Smooth muscle cell (in vitro differentiated cells): ENCODE measurements at regions not wholly inside any gene's neighbourhood (a gene's known extent, or its start where the extent isn't known, plus 50 kb on each side); places are given as distances from the start of the nearest gene placed in this dataset.

ENCODE experiments used
- DNase-seq: peaks from one replicate; lab custom pipeline; 2025; ENCODE audit not compliant: unreplicated experiment; lab: John Stamatoyannopoulos, UW
- H2AFZ ChIP-seq: fragments of 200-600 bp; sonication (generic); 2 replicates; pipeline ENCODE4 v1.6.0; 2016; ENCODE audit warnings: antibody characterized with exemption, low read depth, mild to moderate bottlenecking
- H3F3A ChIP-seq: fragments of 200-600 bp; sonication (generic); 2 replicates; pipeline ENCODE4 v1.6.0; 2017; ENCODE audit warnings: antibody characterized with exemption, low read depth
- H3K27ac ChIP-seq: fragments of 200-600 bp; sonication (generic); 2 replicates; pipeline ENCODE4 v1.5.1; 2016; ENCODE audit warnings: low read depth, mild to moderate bottlenecking
- H3K27me3 ChIP-seq: fragments of 200-600 bp; sonication (generic); 2 replicates; pipeline ENCODE4 v1.6.1; 2016; ENCODE audit warnings: low read depth, mild to moderate bottlenecking
- H3K36me3 ChIP-seq: fragments of 200-600 bp; sonication (generic); 2 replicates; pipeline ENCODE4 v1.5.1; 2016; ENCODE audit warnings: low read depth
- H3K4me1 ChIP-seq: fragments of 200-600 bp; sonication (generic); 2 replicates; pipeline ENCODE4 v1.5.1; 2016; ENCODE audit warnings: low read depth
- H3K4me2 ChIP-seq: fragments of 200-600 bp; sonication (generic); 2 replicates; pipeline ENCODE4 v1.6.0; 2016; ENCODE audit warnings: mild to moderate bottlenecking
- H3K4me3 ChIP-seq: fragments of 200-600 bp; sonication (generic); 2 replicates; pipeline ENCODE4 v1.5.1; 2016; ENCODE audit warnings: mild to moderate bottlenecking
- H3K79me2 ChIP-seq: fragments of 200-600 bp; sonication (generic); 2 replicates; pipeline ENCODE4 v1.6.0; 2016; ENCODE audit warnings: low read depth, mild to moderate bottlenecking
- H3K9ac ChIP-seq: fragments of 200-600 bp; sonication (generic); 2 replicates; pipeline ENCODE4 v1.6.0; 2016; ENCODE audit warnings: low read depth
- H3K9me3 ChIP-seq: fragments of 200-600 bp; sonication (generic); replicated peaks from 2 replicates; pipeline ENCODE4 v1.5.1; 2016; ENCODE audit warnings: low read depth
- H4K20me1 ChIP-seq: fragments of 200-600 bp; sonication (generic); 2 replicates; pipeline ENCODE4 v1.6.0; 2016; ENCODE audit warnings: low read depth
- CTCF ChIP-seq: fragments of 200-600 bp; sonication (generic); IDR thresholded peaks from 2 replicates; pipeline ENCODE4 v1.5.1; 2017; ENCODE audit warnings: borderline replicate concordance, mild to moderate bottlenecking, antibody characterized with exemption; ENCODE audit not compliant: insufficient read depth, poor library complexity, severe bottlenecking
- WGBS: methylation state at CpG from one replicate; pipeline ENCODE4 v1.1.7; 2016; ENCODE audit warnings: low lambda C conversion rate; 5-methylcytosine and 5-hydroxymethylcytosine counted together

- H3K27me3 ChIP-seq: peaks cover 27% of the 10 kb centered on the region
- no peak overlapping the region for H3K9ac ChIP-seq
- no peak for DNase-seq
- no peak overlapping the region for H3K4me2 ChIP-seq
- H2AFZ ChIP-seq: no peak overlapping the region
- no peak overlapping the region for H3K27ac ChIP-seq
- H3K36me3 ChIP-seq: no peaks in the 10 kb centered on the region
- no peaks in the 10 kb centered on the region for H3K79me2 ChIP-seq
- no peaks in the 10 kb centered on the region for H3F3A ChIP-seq
- no peak overlapping the region for H3K4me3 ChIP-seq
- H3K4me1 ChIP-seq: no peaks in the 10 kb centered on the region
- no peaks in the 10 kb centered on the region for H3K9me3 ChIP-seq
- no peak for TF ChIP-seq CTCF
- H4K20me1 ChIP-seq: no peaks in the 10 kb centered on the region
- 62% methylated on average over 2 of the region's 2 CpGs for WGBS
These were observed 113.6 kb upstream of the GRIK3 start for GRCh38 chr1:37147906-37148305.

- 100% methylated on average over 1 of the region's 1 CpG for WGBS
- H3K36me3 ChIP-seq: no peaks in the 10 kb centered on the region
These were observed 114.3 kb upstream of the GRIK3 start for GRCh38 chr1:37148663-37149062.

GRCh38 chr1:37149296-37149695 is 115.0 kb upstream of the GRIK3 start:
- Histone ChIP-seq H3F3A (no peaks in the 10 kb centered on the region), H3K4me1 (no peaks in the 10 kb centered on the region), H2AFZ (no peak overlapping the region), H4K20me1 (no peaks in the 10 kb centered on the region), H3K9me3 (no peaks in the 10 kb centered on the region), H3K9ac (no peak overlapping the region), H3K4me3 (no peak overlapping the region), H3K79me2 (no peaks in the 10 kb centered on the region), H3K4me2 (no peak overlapping the region), H3K27me3 (peaks cover 15% of the 10 kb centered on the region), H3K36me3 (no peaks in the 10 kb centered on the region), H3K27ac (no peak overlapping the region)
- WGBS: 87% methylated on average over 9 of the region's 9 CpGs
- TF ChIP-seq CTCF: no peak
- no peak for DNase-seq

More at GRCh38 chr1:37148663-37149062, 114.3 kb upstream of the GRIK3 start:
- Histone ChIP-seq H4K20me1 (no peaks in the 10 kb centered on the region), H3K9ac (no peak overlapping the region), H3K27me3 (peaks cover 22% of the 10 kb centered on the region), H3K79me2 (no peaks in the 10 kb centered on the region), H3F3A (no peaks in the 10 kb centered on the region), H3K4me2 (no peak overlapping the region), H3K4me3 (no peak overlapping the region), H3K4me1 (no peaks in the 10 kb centered on the region), H3K27ac (no peak overlapping the region), H3K9me3 (no peaks in the 10 kb centered on the region), H2AFZ (no peak overlapping the region)
- no peak for DNase-seq
- no peak for TF ChIP-seq CTCF

- H3K79me2 ChIP-seq: no peaks in the 10 kb centered on the region
- no peaks in the 10 kb centered on the region for H3K9me3 ChIP-seq
- no peak for TF ChIP-seq CTCF
- no peaks in the 10 kb centered on the region for H3K27me3 ChIP-seq
- no peaks in the 10 kb centered on the region for H4K20me1 ChIP-seq
- no peak overlapping the region for H3K4me2 ChIP-seq
- H3K36me3 ChIP-seq: no peaks in the 10 kb centered on the region
- H3F3A ChIP-seq: no peaks in the 10 kb centered on the region
- DNase-seq: no peak
- no peak overlapping the region for H3K27ac ChIP-seq
- H3K9ac ChIP-seq: no peak overlapping the region
- no peaks in the 10 kb centered on the region for H3K4me1 ChIP-seq
- H3K4me3 ChIP-seq: no peak overlapping the region
- H2AFZ ChIP-seq: no peak overlapping the region
- 79% methylated on average over 5 of the region's 5 CpGs for WGBS
These were observed 116.7 kb upstream of the GRIK3 start for GRCh38 chr1:37150986-37151385.
